ENCODE measurements at regions not wholly inside any gene's neighbourhood (a gene's known extent, or its start where the extent isn't known, plus 50 kb on each side); places are given as distances from the start of the nearest gene placed in this dataset.

- intact Hi-C loops (cut with micrococcal nuclease; ENCODE audit: unreplicated experiment): no loop called here
- BruUV-seq (replicated peaks): no TSS peak
These were observed 148.6 kb upstream of the MAN1A1 start for GRCh38 chr6:119497988-119498727.

DNA sequence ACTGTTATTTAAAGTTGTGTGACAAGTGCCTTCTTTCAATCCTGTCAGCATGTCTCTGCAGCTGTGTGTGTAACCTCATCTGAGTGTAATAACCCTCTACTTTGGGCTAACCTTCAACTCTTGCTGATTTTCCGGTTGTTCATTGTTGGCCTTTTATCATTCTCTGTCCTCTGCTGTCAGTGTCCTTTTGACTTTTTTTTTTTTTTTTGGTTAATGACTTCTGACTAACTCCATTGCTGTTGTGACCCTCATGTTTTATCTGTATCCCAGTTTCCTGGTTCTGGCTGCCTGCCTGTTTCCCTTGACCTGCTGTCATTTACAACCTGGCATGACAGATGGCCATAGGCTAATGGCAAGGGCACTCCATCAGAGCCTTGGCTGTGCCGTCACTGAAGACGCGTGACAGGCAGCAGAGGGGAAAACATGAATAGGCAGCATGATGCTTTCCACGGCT is 145.7 kb upstream of the MAN1A1 start:
- ChIA-PET POLR2A (no interaction called here), CTCF (no interaction called here)
- in situ Hi-C loops (cut with HindIII; ENCODE audit: low pct_unique_long_range_greater_than_20kb, low sequenced_read_pairs) (no loop called here), intact Hi-C loops (cut with micrococcal nuclease; ENCODE audit: unreplicated experiment) (no loop called here)
- no peaks in the 10 kb centered on the region for H3K9me3 ChIP-seq (ENCODE audit: control insufficient read depth, insufficient read depth, low read depth, low read length)
- no peaks in the 10 kb centered on the region; the same call in 1 of the 2 replicates for H3K36me3 ChIP-seq (ENCODE audit: control insufficient read depth, insufficient read depth, low read length)
- no TSS peak for BruUV-seq (replicated peaks)
- DNase-seq (ENCODE audit: low read depth, low spot score) (no peak), ATAC-seq (no peak)
- H3K4me3 ChIP-seq (ENCODE audit: low read depth in 2 of 2, low read length in 2 of 2): no peak overlapping the region
- H3K27me3 ChIP-seq (ENCODE audit: control insufficient read depth, insufficient read depth, low read length): no peaks in the 10 kb centered on the region
- TF ChIP-seq POLR2AphosphoS5 (IDR thresholded peaks at IDR 0.05; ENCODE audit: low read depth, low read length) (no peak), CTCF (IDR thresholded peaks at IDR 0.05) (no peak), SIN3A (IDR thresholded peaks at IDR 0.05; ENCODE audit: borderline replicate concordance, insufficient read depth, low read depth, low read length) (no peak), TCF7L2 (IDR thresholded peaks at IDR 0.05; ENCODE audit: low read depth, low read length) (no peak)
- TF ChIP-seq, protein P1, sequence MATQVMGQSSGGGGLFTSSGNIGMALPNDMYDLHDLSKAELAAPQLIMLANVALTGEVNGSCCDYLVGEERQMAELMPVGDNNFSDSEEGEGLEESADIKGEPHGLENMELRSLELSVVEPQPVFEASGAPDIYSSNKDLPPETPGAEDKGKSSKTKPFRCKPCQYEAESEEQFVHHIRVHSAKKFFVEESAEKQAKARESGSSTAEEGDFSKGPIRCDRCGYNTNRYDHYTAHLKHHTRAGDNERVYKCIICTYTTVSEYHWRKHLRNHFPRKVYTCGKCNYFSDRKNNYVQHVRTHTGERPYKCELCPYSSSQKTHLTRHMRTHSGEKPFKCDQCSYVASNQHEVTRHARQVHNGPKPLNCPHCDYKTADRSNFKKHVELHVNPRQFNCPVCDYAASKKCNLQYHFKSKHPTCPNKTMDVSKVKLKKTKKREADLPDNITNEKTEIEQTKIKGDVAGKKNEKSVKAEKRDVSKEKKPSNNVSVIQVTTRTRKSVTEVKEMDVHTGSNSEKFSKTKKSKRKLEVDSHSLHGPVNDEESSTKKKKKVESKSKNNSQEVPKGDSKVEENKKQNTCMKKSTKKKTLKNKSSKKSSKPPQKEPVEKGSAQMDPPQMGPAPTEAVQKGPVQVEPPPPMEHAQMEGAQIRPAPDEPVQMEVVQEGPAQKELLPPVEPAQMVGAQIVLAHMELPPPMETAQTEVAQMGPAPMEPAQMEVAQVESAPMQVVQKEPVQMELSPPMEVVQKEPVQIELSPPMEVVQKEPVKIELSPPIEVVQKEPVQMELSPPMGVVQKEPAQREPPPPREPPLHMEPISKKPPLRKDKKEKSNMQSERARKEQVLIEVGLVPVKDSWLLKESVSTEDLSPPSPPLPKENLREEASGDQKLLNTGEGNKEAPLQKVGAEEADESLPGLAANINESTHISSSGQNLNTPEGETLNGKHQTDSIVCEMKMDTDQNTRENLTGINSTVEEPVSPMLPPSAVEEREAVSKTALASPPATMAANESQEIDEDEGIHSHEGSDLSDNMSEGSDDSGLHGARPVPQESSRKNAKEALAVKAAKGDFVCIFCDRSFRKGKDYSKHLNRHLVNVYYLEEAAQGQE (IDR thresholded peaks at IDR 0.05; ENCODE audit: insufficient read depth in 1 of 2, low read depth in 2 of 2, low read length in 1 of 2): no peak
- H3K4me1 ChIP-seq (ENCODE audit: control insufficient read depth, insufficient read depth, low read length): no peaks in the 10 kb centered on the region
- H3K27ac ChIP-seq (ENCODE audit: low read length): no peak overlapping the region

More at GRCh38 chr6:119497988-119498727, 148.6 kb upstream of the MAN1A1 start:
- ChIA-PET POLR2A (no interaction called here), CTCF (no interaction called here)
- no peaks in the 10 kb centered on the region for H3K4me1 ChIP-seq (ENCODE audit: control insufficient read depth, insufficient read depth, low read length)
- in situ Hi-C loops (cut with HindIII; ENCODE audit: low pct_unique_long_range_greater_than_20kb, low sequenced_read_pairs): no loop called here
- H3K27me3 ChIP-seq (ENCODE audit: control insufficient read depth, insufficient read depth, low read length): no peaks in the 10 kb centered on the region
- H3K4me3 ChIP-seq (ENCODE audit: low read depth in 2 of 2, low read length in 2 of 2): no peak overlapping the region
- H3K27ac ChIP-seq (ENCODE audit: low read length): no peak overlapping the region
- TF ChIP-seq, protein P1 (IDR thresholded peaks at IDR 0.05; ENCODE audit: insufficient read depth in 1 of 2, low read depth in 2 of 2, low read length in 1 of 2): no peak
- no peak for TF ChIP-seq SIN3A (IDR thresholded peaks at IDR 0.05; ENCODE audit: borderline replicate concordance, insufficient read depth, low read depth, low read length)
- no peak for TF ChIP-seq CTCF (IDR thresholded peaks at IDR 0.05)
- TF ChIP-seq TCF7L2 (IDR thresholded peaks at IDR 0.05; ENCODE audit: low read depth, low read length): no peak
- TF ChIP-seq POLR2AphosphoS5 (IDR thresholded peaks at IDR 0.05; ENCODE audit: low read depth, low read length): no peak
- DNase-seq (ENCODE audit: low read depth, low spot score) (no peak), ATAC-seq (no peak)
- H3K36me3 ChIP-seq (ENCODE audit: control insufficient read depth, insufficient read depth, low read length): no peaks in the 10 kb centered on the region; the same call in 1 of the 2 replicates
- no peaks in the 10 kb centered on the region for H3K9me3 ChIP-seq (ENCODE audit: control insufficient read depth, insufficient read depth, low read depth, low read length)
